SK-N-SH treated with all-trans-retinoic acid at 6 μM for 48 hours (cell line): ENCODE measurements at regions not wholly inside any gene's neighbourhood (a gene's known extent, or its start where the extent isn't known, plus 50 kb on each side); places are given as distances from the start of the nearest gene placed in this dataset.

ENCODE experiments used
- ARNTL ChIP-seq: fragments of 450-650 bp; formaldehyde crosslinking; IDR thresholded peaks from 2 replicates; pipeline ENCODE4 v1.5.0; 2020; ENCODE audit warnings: low read depth, mild to moderate bottlenecking, moderate library complexity, borderline replicate concordance
- ISL1 ChIP-seq: fragments of 250-450 bp; sonication (Bioruptor Pico); IDR thresholded peaks from 2 replicates; pipeline ENCODE4 v2.1.2; 2022; ENCODE audit warnings: mild to moderate bottlenecking, moderate library complexity
- TCF4 ChIP-seq: fragments of 250-450 bp; sonication (Bioruptor Pico); IDR thresholded peaks from 2 replicates; pipeline ENCODE4 v1.8.0; 2021; ENCODE audit warnings: mild to moderate bottlenecking, moderate library complexity, borderline replicate concordance
- ZC3H10 ChIP-seq: fragments of 250-450 bp; sonication (Bioruptor Pico); IDR thresholded peaks from 2 replicates; pipeline ENCODE4 v1.5.1; 2021; ENCODE audit warnings: mild to moderate bottlenecking, moderate library complexity
- ZNF565 ChIP-seq: fragments of 450-650 bp; formaldehyde crosslinking; conservative IDR thresholded peaks from 2 replicates; pipeline ENCODE4 v1.5.0; 2020; ENCODE audit warnings: low read depth, mild to moderate bottlenecking, moderate library complexity

DNA sequence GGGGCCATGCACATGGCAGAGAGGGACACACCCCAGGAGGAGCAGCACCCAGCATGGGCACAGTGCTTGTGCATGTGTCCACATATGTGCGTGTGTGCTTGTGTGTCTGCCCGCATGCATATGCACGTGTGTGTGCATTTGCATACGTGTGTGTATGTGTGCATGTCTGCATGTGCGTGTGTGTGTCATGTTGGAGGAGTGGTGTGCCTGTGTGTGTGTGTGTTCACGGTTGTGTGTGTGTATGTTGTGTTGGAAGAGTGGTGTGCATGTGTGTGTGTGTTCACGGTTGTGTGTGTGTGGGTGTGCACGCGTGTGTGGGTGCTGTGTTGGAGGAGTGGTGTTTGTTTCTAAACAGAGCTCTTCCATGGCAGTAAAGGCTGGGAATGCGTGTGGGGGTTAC is 50.7 kb upstream of the SLCO4A1 start:
- TF ChIP-seq ZC3H10 (CRISPR knock-in tag) (no peak), ISL1 (CRISPR knock-in tag) (no peak), TCF4 (no peak), ARNTL (no peak), ZNF565 (CRISPR knock-in tag) (no peak)
